ENCODE measurements at regions not wholly inside any gene's neighbourhood (a gene's known extent, or its start where the extent isn't known, plus 50 kb on each side); places are given as distances from the start of the nearest gene placed in this dataset.

- Histone ChIP-seq H3K4me1 (ENCODE audit: insufficient read depth, poor library complexity, severe bottlenecking) (no peaks in the 10 kb centered on the region), H3K27ac (ENCODE audit: poor library complexity, severe bottlenecking) (no peak overlapping the region), H3K27me3 (ENCODE audit: insufficient read depth, poor library complexity, severe bottlenecking) (no peaks in the 10 kb centered on the region), H3K36me3 (ENCODE audit: low read depth) (no peaks in the 10 kb centered on the region), H3K9me3 (ENCODE audit: severe bottlenecking) (no peaks in the 10 kb centered on the region), H3K4me3 (ENCODE audit: severe bottlenecking) (no peak overlapping the region)
- TF ChIP-seq CTCF (IDR thresholded peaks at IDR 0.05; ENCODE audit: poor library complexity, severe bottlenecking) = no peak
- DNase-seq (ENCODE audit: low spot score) (no peak), ATAC-seq (ENCODE audit: low read depth) (no peak)
These were observed 257.6 kb upstream of the DDX53 start for GRCh38 chrX:22742174-22742573.

GRCh38 chrX:22746081-22746480 lies 253.7 kb upstream of the DDX53 start:
- Histone ChIP-seq H3K27me3 (ENCODE audit: insufficient read depth, poor library complexity, severe bottlenecking) (no peaks in the 10 kb centered on the region), H3K4me1 (ENCODE audit: insufficient read depth, poor library complexity, severe bottlenecking) (no peaks in the 10 kb centered on the region), H3K9me3 (ENCODE audit: severe bottlenecking) (no peaks in the 10 kb centered on the region), H3K27ac (ENCODE audit: poor library complexity, severe bottlenecking) (no peak overlapping the region), H3K4me3 (ENCODE audit: severe bottlenecking) (no peak overlapping the region), H3K36me3 (ENCODE audit: low read depth) (no peaks in the 10 kb centered on the region)
- ATAC-seq (ENCODE audit: low read depth) (no peak), DNase-seq (ENCODE audit: low spot score) (no peak)
- TF ChIP-seq CTCF (IDR thresholded peaks at IDR 0.05; ENCODE audit: poor library complexity, severe bottlenecking) = no peak

GRCh38 chrX:22748093-22748999 lies 251.4 kb upstream of the DDX53 start:
- no peaks in the 10 kb centered on the region for H3K4me1 ChIP-seq (ENCODE audit: insufficient read depth, poor library complexity, severe bottlenecking)
- H3K27ac ChIP-seq (ENCODE audit: poor library complexity, severe bottlenecking) = no peak overlapping the region
- TF ChIP-seq CTCF (IDR thresholded peaks at IDR 0.05; ENCODE audit: poor library complexity, severe bottlenecking) = peak; percentile 73
- DNase-seq (ENCODE audit: low spot score) (no peak), ATAC-seq (ENCODE audit: low read depth) (peak; percentile 36; the same call in 1 of the 3 replicates)
- no peaks in the 10 kb centered on the region for H3K9me3 ChIP-seq (ENCODE audit: severe bottlenecking)
- no peaks in the 10 kb centered on the region for H3K27me3 ChIP-seq (ENCODE audit: insufficient read depth, poor library complexity, severe bottlenecking)
- H3K36me3 ChIP-seq (ENCODE audit: low read depth) = no peaks in the 10 kb centered on the region
- H3K4me3 ChIP-seq (ENCODE audit: severe bottlenecking) = no peak overlapping the region

- no peak overlapping the region for H3K27ac ChIP-seq (ENCODE audit: poor library complexity, severe bottlenecking)
- H3K27me3 ChIP-seq (ENCODE audit: insufficient read depth, poor library complexity, severe bottlenecking) = no peaks in the 10 kb centered on the region
- H3K9me3 ChIP-seq (ENCODE audit: severe bottlenecking) = no peaks in the 10 kb centered on the region
- no peak overlapping the region for H3K4me3 ChIP-seq (ENCODE audit: severe bottlenecking)
- TF ChIP-seq CTCF (IDR thresholded peaks at IDR 0.05; ENCODE audit: poor library complexity, severe bottlenecking) = no peak
- H3K4me1 ChIP-seq (ENCODE audit: insufficient read depth, poor library complexity, severe bottlenecking) = no peaks in the 10 kb centered on the region
- no peaks in the 10 kb centered on the region for H3K36me3 ChIP-seq (ENCODE audit: low read depth)
- DNase-seq (ENCODE audit: low spot score) = no peak
- ATAC-seq (ENCODE audit: low read depth) = no peak
These were observed 240.8 kb upstream of the DDX53 start for GRCh38 chrX:22758807-22759481.
